ENCODE measurements at regions not wholly inside any gene's neighbourhood (a gene's known extent, or its start where the extent isn't known, plus 50 kb on each side); places are given as distances from the start of the nearest gene placed in this dataset.

- TF ChIP-seq CTCF (IDR thresholded peaks at IDR 0.05), result no peak
- TF ChIP-seq EP300 (IDR thresholded peaks at IDR 0.05), result no peak
Measured at GRCh38 chr22:48639896-48640748, 1187.6 kb downstream of the BRD1 start.
